CD4-positive, alpha-beta T cell treated with Interleukin-4 for 4 hours (primary cell): ENCODE measurements at regions not wholly inside any gene's neighbourhood (a gene's known extent, or its start where the extent isn't known, plus 50 kb on each side); places are given as distances from the start of the nearest gene placed in this dataset.

ENCODE experiments used
- DNase-seq: peaks from one replicate; pipeline ENCODE4 v3.0.0-alpha.2; 2020

GRCh38 chr10:84076540-84077195, 62.6 kb upstream of the GHITM start:
- DNase-seq = no peak

DNA sequence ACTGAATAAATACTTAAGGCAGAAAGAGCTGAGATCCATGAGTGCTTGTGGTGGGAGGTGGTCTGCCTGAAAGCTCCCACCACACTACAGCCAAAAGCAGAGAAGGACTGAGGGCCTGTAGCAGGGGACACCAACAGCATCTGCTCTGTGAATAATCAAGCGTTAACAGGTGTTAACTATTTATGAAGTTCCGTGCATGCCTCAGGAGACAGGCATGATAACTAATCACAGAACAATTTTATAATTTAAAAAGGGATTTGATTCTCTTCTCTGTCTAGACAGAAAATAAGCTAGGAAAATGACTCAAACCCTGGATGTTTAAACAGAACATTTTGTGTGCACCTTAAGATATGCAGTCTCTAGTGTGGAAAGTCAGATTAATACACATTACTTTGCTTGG, 61.5 kb upstream of the GHITM start:
- DNase-seq = no peak

DNA sequence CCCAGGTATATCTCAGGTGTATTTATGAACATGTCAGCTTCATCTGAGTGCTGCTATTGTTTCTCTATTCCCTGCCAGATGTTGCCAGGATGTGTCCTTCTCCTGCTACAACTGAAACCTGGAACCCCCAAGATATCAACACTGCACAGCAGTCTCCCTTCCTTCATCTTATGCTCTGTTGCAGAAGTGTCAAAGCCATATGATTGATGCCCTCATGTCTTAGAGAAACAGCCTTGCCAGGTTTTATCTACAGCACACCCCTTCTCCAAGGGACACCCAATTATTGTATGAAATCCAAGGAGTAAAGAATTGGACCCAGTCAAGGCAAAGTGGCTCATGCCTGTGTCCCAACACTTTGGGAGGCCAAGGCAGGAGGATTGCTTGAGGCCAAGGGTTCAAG, 60.5 kb upstream of the GHITM start:
- no peak for DNase-seq

DNA sequence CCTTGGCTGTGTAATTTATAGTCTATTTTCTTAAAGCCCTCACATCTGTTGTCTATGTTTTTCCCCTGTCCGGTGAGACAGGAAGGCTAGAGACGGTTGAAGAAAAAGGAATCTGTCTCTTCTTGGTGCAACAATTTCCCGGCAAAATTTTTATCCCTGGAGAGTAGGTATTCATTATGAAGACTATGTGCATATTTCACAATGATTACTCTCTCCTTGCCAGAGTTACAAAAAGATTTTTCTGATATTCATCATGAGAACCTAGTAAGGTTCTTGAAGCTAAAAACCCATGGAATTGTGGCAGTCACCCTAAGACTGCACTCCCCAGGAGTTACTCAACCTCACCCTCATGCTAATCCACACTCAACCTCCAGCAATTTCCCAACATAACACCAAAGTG, 55.0 kb upstream of the GHITM start:
- no peak for DNase-seq

GRCh38 chr10:84087202-84087601, 52.1 kb upstream of the GHITM start:
- DNase-seq = no peak

DNA sequence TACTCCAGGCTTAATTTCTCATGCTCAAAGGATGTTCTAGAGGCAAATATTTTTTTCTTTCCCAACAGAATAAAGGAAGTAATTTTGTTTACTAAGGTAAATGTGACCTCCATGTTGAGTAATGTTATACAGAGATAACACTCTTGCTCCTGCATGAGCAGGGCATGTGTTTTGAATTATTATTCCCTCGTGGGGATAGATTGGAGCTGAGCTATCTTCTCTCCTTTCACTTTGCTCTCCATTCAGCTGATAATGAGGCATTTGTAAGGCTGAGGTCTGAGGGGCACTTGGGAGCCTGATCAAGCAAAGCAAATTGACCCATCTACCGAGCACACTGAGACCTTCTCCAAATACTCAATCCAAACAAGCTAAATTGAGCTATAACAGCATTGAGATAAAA, 50.7 kb upstream of the GHITM start:
- no peak for DNase-seq

DNA sequence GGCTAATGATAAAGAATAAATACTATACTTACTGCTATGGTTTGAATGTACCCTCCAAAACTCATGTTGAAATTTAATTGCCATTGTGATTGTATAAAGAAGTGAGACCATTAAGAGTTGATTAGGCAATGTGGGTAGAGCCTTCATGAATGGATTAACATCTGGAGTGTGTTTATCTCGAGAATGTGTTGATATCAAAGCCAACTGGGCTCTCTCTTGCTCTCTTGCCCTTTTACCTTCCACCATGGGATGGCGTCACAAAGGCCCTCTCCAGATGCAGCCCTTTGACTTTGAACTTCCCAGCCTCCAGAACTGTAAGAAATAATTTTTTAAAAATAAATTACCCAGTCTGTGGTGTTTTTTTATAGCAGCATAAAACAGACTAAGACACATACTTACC, 50.1 kb upstream of the GHITM start:
- no peak for DNase-seq
